ENCODE measurements at regions not wholly inside any gene's neighbourhood (a gene's known extent, or its start where the extent isn't known, plus 50 kb on each side); places are given as distances from the start of the nearest gene placed in this dataset.

DNA sequence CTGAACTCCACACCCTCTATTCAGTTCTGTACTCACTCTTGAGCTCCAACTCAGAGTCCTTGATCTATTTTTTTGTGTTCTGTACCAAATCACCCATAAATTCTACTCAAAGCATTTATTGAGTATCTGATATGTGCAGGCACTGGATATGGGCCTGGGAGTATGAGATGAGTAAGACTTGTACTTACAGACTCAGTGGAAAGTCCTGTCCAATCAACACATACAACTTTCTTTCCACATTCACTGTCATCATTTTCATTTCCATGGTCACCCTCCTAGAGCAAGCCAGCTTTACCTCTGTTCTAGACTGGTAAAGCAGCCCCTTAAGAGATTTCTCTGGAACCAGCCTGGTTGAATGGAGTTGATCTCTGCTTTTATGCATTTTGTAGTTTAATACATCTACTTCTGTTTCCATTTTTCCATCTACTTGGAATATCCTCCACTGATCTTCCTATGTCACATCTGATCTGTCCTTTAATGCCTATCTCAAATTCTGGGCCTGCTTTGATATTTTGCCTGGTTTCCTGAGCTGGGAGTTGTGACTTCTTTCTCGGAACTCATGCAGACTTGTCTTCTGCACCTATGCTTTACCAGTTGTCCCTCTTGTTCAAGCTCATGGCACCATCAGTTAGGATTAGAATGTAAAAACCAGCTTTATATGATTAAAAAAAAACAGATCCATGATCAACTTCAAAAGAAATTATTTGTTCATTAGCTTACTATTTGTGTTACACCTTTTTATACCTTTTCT, 96.9 kb upstream of the GLS start:
- DNase-seq (ENCODE audit: low read depth, low spot score) = no peak
- no CpG with 5 or more reads among the region's 1 CpG for WGBS (ENCODE audit: insufficient coverage, insufficient read length)
- Histone ChIP-seq H3K27ac (ENCODE audit: low read length) (no peak overlapping the region), H3K4me1 (ENCODE audit: control insufficient read depth, insufficient read depth, low read length) (peaks cover 1% of the 10 kb centered on the region; the same call in 1 of the 2 replicates), H3K27me3 (ENCODE audit: control insufficient read depth, insufficient read depth, low read length) (no peaks in the 10 kb centered on the region), H3K4me3 (ENCODE audit: low read length) (no peak overlapping the region), H3K9me3 (ENCODE audit: control insufficient read depth, insufficient read depth, low read length) (no peaks in the 10 kb centered on the region), H3K36me3 (ENCODE audit: control insufficient read depth, insufficient read depth, low read length) (no peaks in the 10 kb centered on the region)

GRCh38 chr2:190785334-190785733, 95.3 kb upstream of the GLS start:
- H3K4me3 ChIP-seq (ENCODE audit: low read length) = no peak overlapping the region
- WGBS (ENCODE audit: insufficient coverage, insufficient read length) = no CpG with 5 or more reads among the region's 2 CpGs
- no peaks in the 10 kb centered on the region for H3K9me3 ChIP-seq (ENCODE audit: control insufficient read depth, insufficient read depth, low read length)
- H3K27ac ChIP-seq (ENCODE audit: low read length) = no peak overlapping the region
- H3K36me3 ChIP-seq (ENCODE audit: control insufficient read depth, insufficient read depth, low read length) = no peaks in the 10 kb centered on the region
- peaks cover 1% of the 10 kb centered on the region; the same call in 1 of the 2 replicates for H3K4me1 ChIP-seq (ENCODE audit: control insufficient read depth, insufficient read depth, low read length)
- no peak for DNase-seq (ENCODE audit: low read depth, low spot score)
- H3K27me3 ChIP-seq (ENCODE audit: control insufficient read depth, insufficient read depth, low read length) = no peaks in the 10 kb centered on the region

GRCh38 chr2:190786404-190787166, 94.0 kb upstream of the GLS start:
- Histone ChIP-seq H3K27ac (ENCODE audit: low read length) (no peak overlapping the region), H3K4me3 (ENCODE audit: low read length) (no peak overlapping the region), H3K4me1 (ENCODE audit: control insufficient read depth, insufficient read depth, low read length) (peaks cover 1% of the 10 kb centered on the region; the same call in 1 of the 2 replicates), H3K36me3 (ENCODE audit: control insufficient read depth, insufficient read depth, low read length) (no peaks in the 10 kb centered on the region), H3K27me3 (ENCODE audit: control insufficient read depth, insufficient read depth, low read length) (no peaks in the 10 kb centered on the region), H3K9me3 (ENCODE audit: control insufficient read depth, insufficient read depth, low read length) (no peaks in the 10 kb centered on the region)
- no CpG with 5 or more reads among the region's 4 CpGs for WGBS (ENCODE audit: insufficient coverage, insufficient read length)
- DNase-seq (ENCODE audit: low read depth, low spot score) = no peak

DNA sequence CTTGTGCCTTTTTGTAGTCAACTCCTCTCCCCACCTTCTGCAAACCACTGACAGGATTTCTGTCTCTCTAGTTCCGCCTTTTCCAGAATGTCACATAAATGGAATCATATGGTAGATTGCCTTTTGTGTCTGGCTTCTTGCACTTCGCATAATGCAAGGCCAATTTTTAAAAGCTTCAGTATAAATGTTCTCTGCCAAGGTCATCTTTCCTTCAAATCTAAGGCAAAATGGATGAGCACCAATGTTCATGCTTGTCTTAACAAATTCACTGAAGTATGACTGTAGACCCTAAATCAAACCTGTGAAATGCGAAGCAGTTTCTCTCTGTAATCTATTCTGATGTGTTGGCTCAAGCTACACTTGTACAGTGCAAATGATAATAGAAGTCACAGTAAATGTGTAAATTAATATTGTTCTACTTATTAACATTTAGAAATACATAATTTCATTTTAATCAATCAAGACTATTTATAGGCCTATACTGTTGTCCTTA, 92.8 kb upstream of the GLS start:
- H3K27me3 ChIP-seq (ENCODE audit: control insufficient read depth, insufficient read depth, low read length) = no peaks in the 10 kb centered on the region
- WGBS (ENCODE audit: insufficient coverage, insufficient read length) = no CpG with 5 or more reads among the region's 3 CpGs
- DNase-seq (ENCODE audit: low read depth, low spot score) = no peak
- H3K4me3 ChIP-seq (ENCODE audit: low read length) = no peak overlapping the region
- no peaks in the 10 kb centered on the region for H3K36me3 ChIP-seq (ENCODE audit: control insufficient read depth, insufficient read depth, low read length)
- H3K4me1 ChIP-seq (ENCODE audit: control insufficient read depth, insufficient read depth, low read length) = peaks cover 1% of the 10 kb centered on the region; the same call in 1 of the 2 replicates
- H3K9me3 ChIP-seq (ENCODE audit: control insufficient read depth, insufficient read depth, low read length) = no peaks in the 10 kb centered on the region
- no peak overlapping the region for H3K27ac ChIP-seq (ENCODE audit: low read length)

- Histone ChIP-seq H3K9me3 (ENCODE audit: control insufficient read depth, insufficient read depth, low read length) (no peaks in the 10 kb centered on the region; the same call in 1 of the 2 replicates), H3K4me3 (ENCODE audit: low read length) (no peak overlapping the region), H3K27ac (ENCODE audit: low read length) (no peak overlapping the region), H3K36me3 (ENCODE audit: control insufficient read depth, insufficient read depth, low read length) (no peaks in the 10 kb centered on the region), H3K4me1 (ENCODE audit: control insufficient read depth, insufficient read depth, low read length) (peaks cover 1% of the 10 kb centered on the region; the same call in 1 of the 2 replicates), H3K27me3 (ENCODE audit: control insufficient read depth, insufficient read depth, low read length) (no peaks in the 10 kb centered on the region)
- DNase-seq (ENCODE audit: low read depth, low spot score) = no peak
- no CpG with 5 or more reads among the region's 2 CpGs for WGBS (ENCODE audit: insufficient coverage, insufficient read length)
Measured at GRCh38 chr2:190789074-190790004, 91.3 kb upstream of the GLS start.

DNA sequence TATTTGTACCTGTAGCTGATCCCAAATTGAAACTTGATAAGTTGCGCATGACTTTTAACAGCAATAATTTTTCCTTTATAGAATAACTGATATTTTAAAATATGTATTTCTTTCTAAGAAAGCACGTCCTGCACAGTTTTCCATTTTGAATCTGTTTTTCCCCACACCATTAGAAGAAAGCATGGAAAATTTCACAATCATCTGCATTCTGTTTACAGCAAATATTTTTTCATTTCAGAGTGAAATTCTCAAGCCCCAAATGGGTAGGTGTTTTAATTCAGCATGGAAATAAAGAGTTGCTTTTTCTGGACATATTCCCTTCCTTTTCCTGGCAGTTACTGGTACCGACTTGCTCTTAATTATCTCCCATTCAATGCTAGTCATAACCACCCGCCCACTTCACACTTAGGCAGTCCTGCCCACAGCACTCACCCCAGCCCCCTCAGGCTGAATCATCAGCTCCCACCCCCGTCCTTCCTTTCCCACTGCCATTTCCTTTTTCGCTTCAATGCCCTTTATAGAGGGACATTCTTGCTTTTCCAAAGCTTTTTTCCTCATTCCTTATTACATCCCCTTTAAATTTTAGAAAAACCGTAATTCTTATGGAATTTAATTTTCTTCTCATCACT, 89.2 kb upstream of the GLS start:
- Histone ChIP-seq H3K36me3 (ENCODE audit: control insufficient read depth, insufficient read depth, low read length) (no peaks in the 10 kb centered on the region), H3K27me3 (ENCODE audit: control insufficient read depth, insufficient read depth, low read length) (no peaks in the 10 kb centered on the region), H3K4me3 (ENCODE audit: low read length) (no peak overlapping the region), H3K27ac (ENCODE audit: low read length) (no peak overlapping the region), H3K4me1 (ENCODE audit: control insufficient read depth, insufficient read depth, low read length) (no peaks in the 10 kb centered on the region), H3K9me3 (ENCODE audit: control insufficient read depth, insufficient read depth, low read length) (no peaks in the 10 kb centered on the region; the same call in 1 of the 2 replicates)
- DNase-seq (ENCODE audit: low read depth, low spot score) = no peak
- no CpG with 5 or more reads among the region's 7 CpGs for WGBS (ENCODE audit: insufficient coverage, insufficient read length)

DNA sequence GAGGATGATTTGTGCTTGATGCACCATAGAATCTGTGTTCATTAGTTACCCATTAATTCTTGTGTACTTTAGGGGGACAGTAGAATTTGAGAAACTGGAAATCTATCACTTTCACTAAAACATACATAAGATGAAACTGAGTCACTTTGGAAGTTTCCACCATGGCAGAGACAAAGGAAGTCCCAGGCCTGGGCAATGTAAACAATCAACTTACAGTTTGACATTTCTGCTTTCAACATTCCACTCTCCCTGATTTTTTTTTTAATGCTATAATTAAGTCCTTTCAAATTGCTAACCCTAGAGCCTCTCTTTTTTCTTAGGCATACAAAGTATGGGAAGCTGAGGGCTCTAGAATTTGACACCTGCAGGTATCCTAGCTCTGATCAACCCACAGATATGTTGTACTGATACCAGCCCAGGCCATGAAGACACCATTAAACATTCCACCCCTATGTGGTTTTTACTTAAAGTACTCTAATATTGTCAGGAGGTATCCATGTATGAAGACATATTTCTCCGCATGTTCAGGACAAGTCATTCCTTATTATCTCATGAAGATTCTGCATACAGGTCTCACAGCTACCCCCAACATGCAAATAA, 88.5 kb upstream of the GLS start:
- no peak for DNase-seq (ENCODE audit: low read depth, low spot score)
- H3K4me3 ChIP-seq (ENCODE audit: low read length) = no peak overlapping the region

DNA sequence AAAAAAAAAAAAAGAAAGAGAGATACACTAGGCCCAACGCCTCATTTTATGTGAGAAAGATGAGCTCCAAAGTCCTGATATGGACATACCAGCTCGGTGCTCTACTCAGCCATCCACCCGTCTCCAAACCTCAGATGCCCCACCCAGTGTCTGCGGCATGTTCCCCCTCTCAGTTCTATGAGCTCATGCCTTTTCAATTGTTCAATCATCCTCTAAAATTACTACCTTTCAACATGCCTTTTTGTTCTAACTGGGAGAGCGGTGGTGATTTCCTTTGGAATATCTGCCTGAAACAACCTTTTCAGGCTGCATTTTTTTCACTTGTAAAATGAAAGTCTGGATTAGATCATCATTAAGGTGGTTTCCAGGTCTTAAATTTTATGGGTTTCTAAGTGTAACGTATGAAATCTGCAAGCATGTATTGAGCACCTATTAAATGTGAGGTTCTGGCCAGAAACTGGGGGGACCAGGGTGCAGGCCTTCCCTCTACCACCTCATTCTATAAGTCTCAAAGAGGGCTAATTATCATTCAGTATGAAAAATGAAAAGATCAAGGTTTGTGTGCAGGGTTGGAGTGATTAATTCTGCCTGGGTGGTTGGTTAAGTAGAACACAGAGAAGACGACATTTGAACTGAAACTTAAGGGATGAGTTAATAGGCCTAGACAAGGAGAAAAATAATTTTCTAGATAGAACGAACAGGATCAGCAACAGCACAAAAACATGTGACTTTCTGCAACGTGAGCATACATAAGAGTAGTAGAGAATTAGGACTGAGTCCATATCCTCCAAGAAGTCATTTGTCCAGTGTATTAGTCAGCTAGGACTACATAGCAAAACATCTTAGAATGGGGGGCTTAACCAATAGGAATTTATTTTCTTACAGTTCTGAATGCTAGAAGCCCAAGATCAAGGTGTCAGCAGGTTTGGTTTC, 87.4 kb upstream of the GLS start:
- Histone ChIP-seq H3K4me3 (ENCODE audit: low read length) (no peak overlapping the region), H3K27ac (ENCODE audit: low read length) (no peak overlapping the region), H3K36me3 (ENCODE audit: control insufficient read depth, insufficient read depth, low read length) (no peaks in the 10 kb centered on the region), H3K9me3 (ENCODE audit: control insufficient read depth, insufficient read depth, low read length) (no peaks in the 10 kb centered on the region; the same call in 1 of the 2 replicates), H3K27me3 (ENCODE audit: control insufficient read depth, insufficient read depth, low read length) (no peaks in the 10 kb centered on the region), H3K4me1 (ENCODE audit: control insufficient read depth, insufficient read depth, low read length) (no peaks in the 10 kb centered on the region)
- WGBS (ENCODE audit: insufficient coverage, insufficient read length) = no CpG with 5 or more reads among the region's 9 CpGs
- DNase-seq (ENCODE audit: low read depth, low spot score) = no peak

More for the DNA sequence above, 88.5 kb upstream of the GLS start:
- H3K27ac ChIP-seq (ENCODE audit: low read length) = no peak overlapping the region
- WGBS (ENCODE audit: insufficient coverage, insufficient read length) = no CpG with 5 or more reads among the region's 1 CpG
- H3K9me3 ChIP-seq (ENCODE audit: control insufficient read depth, insufficient read depth, low read length) = no peaks in the 10 kb centered on the region; the same call in 1 of the 2 replicates
- H3K36me3 ChIP-seq (ENCODE audit: control insufficient read depth, insufficient read depth, low read length) = no peaks in the 10 kb centered on the region
- H3K27me3 ChIP-seq (ENCODE audit: control insufficient read depth, insufficient read depth, low read length) = no peaks in the 10 kb centered on the region
- H3K4me1 ChIP-seq (ENCODE audit: control insufficient read depth, insufficient read depth, low read length) = no peaks in the 10 kb centered on the region

DNA sequence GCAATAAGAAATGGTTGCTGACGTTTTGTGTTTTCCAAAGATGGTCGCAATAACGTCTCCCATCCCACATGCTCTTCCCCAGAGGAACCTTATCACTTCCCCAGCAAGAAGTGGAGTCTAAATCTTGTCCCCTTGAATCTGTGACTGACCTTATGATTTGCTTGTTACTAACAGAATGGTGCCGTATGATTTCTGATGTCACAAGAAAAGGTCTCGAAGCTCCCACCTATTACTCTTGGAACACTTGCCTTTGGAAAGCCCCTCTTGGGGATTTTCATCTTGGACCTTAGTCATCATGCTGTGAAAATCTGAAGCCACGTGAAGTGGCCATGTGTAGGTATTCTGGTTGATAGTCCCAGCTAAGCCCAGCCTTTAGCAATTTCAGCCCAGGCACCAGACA, 86.2 kb upstream of the GLS start:
- Histone ChIP-seq H3K9me3 (ENCODE audit: control insufficient read depth, insufficient read depth, low read length) (no peaks in the 10 kb centered on the region; the same call in 1 of the 2 replicates), H3K36me3 (ENCODE audit: control insufficient read depth, insufficient read depth, low read length) (no peaks in the 10 kb centered on the region), H3K4me3 (ENCODE audit: low read length) (no peak overlapping the region), H3K4me1 (ENCODE audit: control insufficient read depth, insufficient read depth, low read length) (no peaks in the 10 kb centered on the region), H3K27me3 (ENCODE audit: control insufficient read depth, insufficient read depth, low read length) (no peaks in the 10 kb centered on the region), H3K27ac (ENCODE audit: low read length) (no peak overlapping the region)
- no peak for DNase-seq (ENCODE audit: low read depth, low spot score)
- WGBS (ENCODE audit: insufficient coverage, insufficient read length) = no CpG with 5 or more reads among the region's 6 CpGs
